ENCODE measurements at regions not wholly inside any gene's neighbourhood (a gene's known extent, or its start where the extent isn't known, plus 50 kb on each side); places are given as distances from the start of the nearest gene placed in this dataset.
"Not testable (repeated sequence)": the region's sequence is repeated elsewhere in the genome, so short reads cannot be mapped to it uniquely, and the experiment has no call there.

- H3K9me3 Mint-ChIP-seq = peaks cover 0 to 47% (median 19%) of the 10 kb centered on the region in 9 donors
- H3K4me1 Mint-ChIP-seq = no peaks in the 10 kb centered on the region
- H3K27me3 Mint-ChIP-seq = no peaks in the 10 kb centered on the region
- no peak for DNase-seq
- no peaks in the 10 kb centered on the region for H3K36me3 Mint-ChIP-seq
- no peak overlapping the region for H3K4me3 Mint-ChIP-seq
- no peak for ATAC-seq
- POLR2A ChIA-PET = no interaction called here
- H3K27ac Mint-ChIP-seq = no peak overlapping the region
Measured at GRCh38 chr4:97432551-97432950, 710.7 kb downstream of the STPG2 start.

GRCh38 chr4:97437998-97438705, 705.1 kb downstream of the STPG2 start:
- H3K4me1 Mint-ChIP-seq, POLR2A ChIA-PET, DNase-seq, H3K36me3 Mint-ChIP-seq, H3K27ac Mint-ChIP-seq, ATAC-seq, H3K27me3 Mint-ChIP-seq, H3K4me3 Mint-ChIP-seq: not testable (repeated sequence)
- peaks cover 0 to 35% (median 11%) of the 10 kb centered on the region in 9 donors for H3K9me3 Mint-ChIP-seq

DNA sequence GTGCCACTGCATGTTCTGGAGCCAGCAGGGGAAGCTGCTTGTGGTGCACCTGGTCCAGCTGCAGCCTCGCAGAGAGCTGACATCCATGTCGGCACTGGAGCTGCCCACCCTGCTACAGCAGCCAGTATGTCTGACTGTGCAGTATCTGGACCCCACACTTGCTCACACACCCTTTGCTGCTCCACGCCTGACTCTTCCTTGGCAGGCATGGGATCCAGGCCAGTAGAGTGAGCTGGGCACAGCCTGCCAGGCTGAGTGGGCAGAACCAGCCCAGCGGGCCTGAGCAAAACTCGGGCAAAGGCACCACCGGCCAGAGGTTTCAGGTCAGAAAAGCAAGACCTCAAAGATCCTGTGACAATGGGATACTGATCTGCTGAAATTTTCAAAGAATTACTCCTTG, 690.1 kb downstream of the STPG2 start:
- POLR2A ChIA-PET = no interaction called here
- ATAC-seq (no peak), DNase-seq (no peak)
- H3K36me3 Mint-ChIP-seq = peaks cover 0 to 5% (median 0%) of the 10 kb centered on the region in 3 donors
- peaks cover 0 to 25% (median 10%) of the 10 kb centered on the region in 9 donors for H3K9me3 Mint-ChIP-seq
- no peaks in the 10 kb centered on the region for H3K4me1 Mint-ChIP-seq
- H3K27me3 Mint-ChIP-seq = no peaks in the 10 kb centered on the region
- no peak overlapping the region for H3K27ac Mint-ChIP-seq
- no peak overlapping the region for H3K4me3 Mint-ChIP-seq

DNA sequence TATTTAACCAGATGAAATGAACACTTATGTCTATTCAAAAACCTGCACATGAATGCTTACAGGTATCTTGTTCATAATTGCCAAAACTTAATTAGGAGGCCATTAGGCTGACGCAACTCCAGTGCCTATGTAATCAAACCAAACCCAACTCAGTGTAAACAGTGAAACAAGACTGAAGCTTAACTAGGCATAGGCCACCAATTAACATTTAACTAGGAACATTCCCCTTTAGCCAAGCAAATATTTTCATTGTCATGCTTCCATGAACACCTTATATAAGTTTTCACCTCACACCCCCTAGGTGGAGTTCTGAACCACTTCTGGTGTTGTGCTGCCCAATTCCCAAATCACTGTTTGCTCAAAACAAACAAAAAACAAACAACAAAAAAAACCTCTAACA, 686.0 kb downstream of the STPG2 start:
- Mint-ChIP-seq H3K27ac (no peak overlapping the region), H3K36me3 (peaks cover 0 to 5% (median 0%) of the 10 kb centered on the region in 3 donors)

GRCh38 chr4:97468272-97468671, 675.0 kb downstream of the STPG2 start:
- POLR2A ChIA-PET = no interaction called here
- Mint-ChIP-seq H3K27me3 (no peaks in the 10 kb centered on the region), H3K36me3 (no peaks in the 10 kb centered on the region), H3K9me3 (peaks cover 0 to 27% (median 9%) of the 10 kb centered on the region in 9 donors), H3K4me1 (no peaks in the 10 kb centered on the region), H3K27ac (no peak overlapping the region), H3K4me3 (no peak overlapping the region)
- no peak for DNase-seq
- no peak for ATAC-seq

More for the DNA sequence above, 686.0 kb downstream of the STPG2 start:
- no peak overlapping the region for H3K4me3 Mint-ChIP-seq
- H3K9me3 Mint-ChIP-seq = peaks cover 7 to 23% (median 10%) of the 10 kb centered on the region in 9 donors
- no peak for DNase-seq
- POLR2A ChIA-PET = no interaction called here
- no peaks in the 10 kb centered on the region for H3K27me3 Mint-ChIP-seq
- no peak for ATAC-seq
- H3K4me1 Mint-ChIP-seq = no peaks in the 10 kb centered on the region

DNA sequence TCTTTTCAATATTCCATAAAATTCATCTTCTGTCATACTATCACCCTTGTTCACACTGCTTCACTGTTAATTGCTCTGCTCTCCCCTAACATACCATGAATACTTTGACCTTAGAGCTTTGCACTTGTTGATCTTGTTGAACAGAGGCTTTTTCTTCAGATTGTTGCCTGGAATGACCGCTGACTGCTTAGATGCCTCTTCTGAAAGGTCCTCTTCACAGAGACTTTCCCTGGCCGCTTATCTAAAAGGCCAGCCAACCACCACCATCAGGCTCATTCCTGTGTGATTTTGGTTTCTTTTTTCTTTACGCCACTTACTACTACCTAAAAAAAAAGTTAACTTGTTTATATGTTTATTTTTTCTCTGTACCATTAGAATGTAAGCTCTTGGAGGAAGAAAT, 667.7 kb downstream of the STPG2 start:
- Mint-ChIP-seq H3K36me3 (no peaks in the 10 kb centered on the region), H3K27ac (no peak overlapping the region), H3K27me3 (no peaks in the 10 kb centered on the region), H3K9me3 (peaks cover 0 to 16% (median 4%) of the 10 kb centered on the region in 9 donors), H3K4me1 (no peaks in the 10 kb centered on the region), H3K4me3 (no peak overlapping the region)
- POLR2A ChIA-PET = no interaction called here
- DNase-seq (no peak), ATAC-seq (no peak)

GRCh38 chr4:97477974-97478373, 665.3 kb downstream of the STPG2 start:
- Mint-ChIP-seq H3K4me3 (no peak overlapping the region), H3K27me3 (no peaks in the 10 kb centered on the region), H3K27ac (no peak overlapping the region), H3K4me1 (no peaks in the 10 kb centered on the region), H3K9me3 (peaks cover 0 to 21% (median 3%) of the 10 kb centered on the region in 9 donors), H3K36me3 (no peaks in the 10 kb centered on the region)
- DNase-seq = no peak
- no peak for ATAC-seq
- POLR2A ChIA-PET = no interaction called here

DNA sequence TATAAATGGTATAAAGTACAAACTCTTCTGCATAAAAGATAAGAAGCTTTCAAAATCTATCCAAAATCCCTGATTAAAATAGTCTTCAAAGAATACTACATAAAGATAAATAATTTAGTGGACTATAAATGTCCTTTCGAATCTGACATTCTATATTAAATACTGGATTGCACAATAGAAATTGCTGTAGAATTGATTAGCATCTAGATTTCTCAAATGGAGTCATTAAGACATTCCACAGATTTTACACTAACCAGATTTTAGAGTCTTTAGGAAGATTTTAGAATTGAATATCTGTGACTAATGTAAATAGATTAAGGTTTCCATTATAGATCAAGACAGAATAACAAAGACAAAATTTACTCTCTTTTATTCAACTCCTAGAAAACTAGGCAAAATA, 663.9 kb downstream of the STPG2 start:
- DNase-seq (no peak), ATAC-seq (no peak)
- H3K4me1 Mint-ChIP-seq = no peaks in the 10 kb centered on the region
- POLR2A ChIA-PET = no interaction called here
- peaks cover 0 to 27% (median 7%) of the 10 kb centered on the region in 9 donors for H3K9me3 Mint-ChIP-seq
- H3K4me3 Mint-ChIP-seq = no peak overlapping the region
- H3K27me3 Mint-ChIP-seq = no peaks in the 10 kb centered on the region
- no peak overlapping the region for H3K27ac Mint-ChIP-seq
- no peaks in the 10 kb centered on the region for H3K36me3 Mint-ChIP-seq

GRCh38 chr4:97491856-97492255, 651.4 kb downstream of the STPG2 start:
- no peaks in the 10 kb centered on the region for H3K36me3 Mint-ChIP-seq
- DNase-seq (no peak), ATAC-seq (no peak)
- no peak overlapping the region for H3K27ac Mint-ChIP-seq
- H3K27me3 Mint-ChIP-seq = no peaks in the 10 kb centered on the region
- H3K4me3 Mint-ChIP-seq = no peak overlapping the region
- POLR2A ChIA-PET = no interaction called here
- no peaks in the 10 kb centered on the region for H3K4me1 Mint-ChIP-seq
- H3K9me3 Mint-ChIP-seq = peaks cover 2 to 29% (median 7%) of the 10 kb centered on the region in 9 donors

DNA sequence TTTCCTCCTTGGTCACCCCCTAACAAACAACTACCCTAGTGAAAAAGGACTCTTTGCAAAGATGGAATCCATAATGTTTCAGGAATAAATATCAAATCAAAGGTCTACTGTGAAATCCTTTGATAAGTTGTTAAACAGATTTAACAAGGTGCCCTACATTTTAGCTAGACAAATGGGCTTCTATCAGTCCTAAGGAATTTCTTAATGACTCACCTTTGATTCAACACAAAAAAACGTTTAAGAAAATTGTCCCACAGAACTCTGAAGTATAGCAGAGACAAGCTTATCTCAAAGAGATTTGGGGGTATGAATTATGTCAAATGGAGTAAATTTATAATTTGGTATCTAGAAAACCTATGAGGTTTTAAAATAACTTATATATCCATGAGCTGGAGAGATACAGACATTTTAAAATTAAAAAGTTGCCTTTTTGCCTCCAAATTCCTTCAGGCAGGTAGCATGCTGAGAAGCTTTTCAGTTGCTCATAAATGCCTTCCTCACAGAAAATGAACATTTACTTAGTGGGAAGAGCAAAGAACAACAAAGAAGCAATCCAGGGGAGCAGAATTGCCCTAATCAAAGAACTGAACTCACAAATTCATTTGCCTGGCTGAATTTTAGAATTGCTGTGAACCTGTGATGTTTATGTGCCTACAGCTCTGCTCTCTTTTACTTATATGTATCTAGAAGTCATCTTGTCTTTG, 649.3 kb downstream of the STPG2 start:
- Mint-ChIP-seq H3K4me3 (no peak overlapping the region), H3K9me3 (peaks cover 0 to 18% (median 6%) of the 10 kb centered on the region in 9 donors), H3K27me3 (no peaks in the 10 kb centered on the region), H3K27ac (no peak overlapping the region), H3K36me3 (no peaks in the 10 kb centered on the region), H3K4me1 (no peaks in the 10 kb centered on the region)
- ATAC-seq (no peak), DNase-seq (no peak)
- POLR2A ChIA-PET = no interaction called here

DNA sequence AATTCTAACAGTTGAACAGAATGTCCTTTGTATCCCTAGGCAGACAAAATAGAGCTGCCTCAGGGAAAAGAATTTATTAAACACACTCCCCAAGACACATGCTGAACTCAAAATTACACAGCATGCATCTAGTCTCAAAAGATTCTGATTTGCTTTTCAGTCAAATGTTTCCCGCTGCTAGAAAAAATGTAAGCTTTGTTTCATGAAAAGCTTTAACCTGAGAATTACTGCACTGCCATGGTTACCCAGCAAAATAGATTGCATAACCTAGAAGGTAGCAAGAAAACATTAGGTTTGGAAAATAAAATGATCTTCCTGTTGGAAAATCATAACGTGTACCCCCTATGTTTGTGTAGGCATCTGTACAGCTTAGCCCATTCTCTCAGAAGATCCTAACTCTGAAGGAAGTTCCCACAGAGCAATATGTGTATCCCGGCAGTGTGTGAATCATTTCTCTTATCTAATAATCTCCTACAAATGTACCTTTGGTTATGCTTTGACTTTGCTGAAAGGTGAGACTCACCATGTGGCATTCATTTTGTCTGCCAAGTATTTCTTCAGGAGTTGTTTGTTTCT, 646.9 kb downstream of the STPG2 start:
- POLR2A ChIA-PET = no interaction called here
- H3K9me3 Mint-ChIP-seq = peaks cover 0 to 9% (median 4%) of the 10 kb centered on the region in 9 donors
- H3K36me3 Mint-ChIP-seq = no peaks in the 10 kb centered on the region
- ATAC-seq (no peak), DNase-seq (no peak)
- no peak overlapping the region for H3K27ac Mint-ChIP-seq
- no peaks in the 10 kb centered on the region for H3K27me3 Mint-ChIP-seq
- no peaks in the 10 kb centered on the region for H3K4me1 Mint-ChIP-seq
- H3K4me3 Mint-ChIP-seq = no peak overlapping the region

DNA sequence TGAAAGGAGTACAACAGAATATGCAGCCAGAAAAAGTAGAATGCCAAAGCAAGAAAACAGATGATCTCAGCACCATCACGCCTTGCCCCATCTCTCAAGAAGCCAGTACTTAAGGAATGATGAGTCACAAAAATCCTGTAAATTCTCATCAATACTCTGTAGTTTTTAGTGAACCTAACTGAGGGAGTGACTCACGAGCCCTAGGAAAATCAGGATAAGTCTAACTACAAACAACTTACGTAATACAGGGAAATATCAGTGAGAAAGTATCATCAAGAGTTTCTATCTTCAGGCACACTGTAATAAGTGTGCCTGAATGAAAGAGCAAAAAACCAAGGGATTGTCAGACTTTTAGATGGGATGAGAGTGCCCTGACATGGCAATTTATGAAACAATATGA, 644.4 kb downstream of the STPG2 start:
- POLR2A ChIA-PET = no interaction called here
- no peaks in the 10 kb centered on the region for H3K4me1 Mint-ChIP-seq
- no peaks in the 10 kb centered on the region for H3K36me3 Mint-ChIP-seq
- no peaks in the 10 kb centered on the region for H3K27me3 Mint-ChIP-seq
- H3K4me3 Mint-ChIP-seq = no peak overlapping the region
- no peak for DNase-seq
- peaks cover 0 to 3% (median 0%) of the 10 kb centered on the region in 9 donors for H3K9me3 Mint-ChIP-seq
- ATAC-seq = no peak
- no peak overlapping the region for H3K27ac Mint-ChIP-seq

- DNase-seq (no peak), ATAC-seq (no peak)
- H3K27ac Mint-ChIP-seq = no peak overlapping the region
- POLR2A ChIA-PET = no interaction called here
- H3K27me3 Mint-ChIP-seq = no peaks in the 10 kb centered on the region
- no peak overlapping the region for H3K4me3 Mint-ChIP-seq
- H3K4me1 Mint-ChIP-seq = no peaks in the 10 kb centered on the region
- peaks cover 0 to 5% (median 0%) of the 10 kb centered on the region in 9 donors for H3K9me3 Mint-ChIP-seq
- no peaks in the 10 kb centered on the region for H3K36me3 Mint-ChIP-seq
Measured at GRCh38 chr4:97500423-97500822, 642.9 kb downstream of the STPG2 start.

All from naive thymus-derived CD8-positive, alpha-beta T cell (primary cell).